Amygdala (tissue), 56 donors: ENCODE measurements at regions not wholly inside any gene's neighbourhood (a gene's known extent, or its start where the extent isn't known, plus 50 kb on each side); places are given as distances from the start of the nearest gene placed in this dataset.

ENCODE experiments used
- DNase-seq, 56 donors: peaks; one replicate each; lab custom pipeline; 2025; lab: John Stamatoyannopoulos, UW

DNA sequence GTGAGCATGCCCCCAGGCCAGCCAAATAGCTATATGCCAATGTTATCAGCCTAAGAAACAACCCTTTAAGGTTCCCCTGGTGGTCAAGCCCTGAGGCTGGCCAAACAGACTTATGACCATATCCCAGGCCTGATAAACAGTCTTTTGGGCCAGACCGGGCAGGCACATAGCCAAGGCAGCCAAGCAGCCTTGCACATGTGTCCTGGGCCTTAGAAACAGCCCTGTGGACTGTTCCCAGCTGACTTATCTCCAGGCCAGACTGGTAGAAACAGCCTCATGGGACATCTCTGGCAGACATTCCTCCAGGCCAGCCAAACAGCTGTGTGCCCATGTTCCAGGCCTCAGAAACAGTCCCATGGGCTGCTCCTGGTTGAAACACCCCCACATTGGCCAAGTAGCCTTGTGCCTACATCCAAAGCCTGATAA is 295.0 kb upstream of the MGAT4C start:
- DNase-seq = no peak

DNA sequence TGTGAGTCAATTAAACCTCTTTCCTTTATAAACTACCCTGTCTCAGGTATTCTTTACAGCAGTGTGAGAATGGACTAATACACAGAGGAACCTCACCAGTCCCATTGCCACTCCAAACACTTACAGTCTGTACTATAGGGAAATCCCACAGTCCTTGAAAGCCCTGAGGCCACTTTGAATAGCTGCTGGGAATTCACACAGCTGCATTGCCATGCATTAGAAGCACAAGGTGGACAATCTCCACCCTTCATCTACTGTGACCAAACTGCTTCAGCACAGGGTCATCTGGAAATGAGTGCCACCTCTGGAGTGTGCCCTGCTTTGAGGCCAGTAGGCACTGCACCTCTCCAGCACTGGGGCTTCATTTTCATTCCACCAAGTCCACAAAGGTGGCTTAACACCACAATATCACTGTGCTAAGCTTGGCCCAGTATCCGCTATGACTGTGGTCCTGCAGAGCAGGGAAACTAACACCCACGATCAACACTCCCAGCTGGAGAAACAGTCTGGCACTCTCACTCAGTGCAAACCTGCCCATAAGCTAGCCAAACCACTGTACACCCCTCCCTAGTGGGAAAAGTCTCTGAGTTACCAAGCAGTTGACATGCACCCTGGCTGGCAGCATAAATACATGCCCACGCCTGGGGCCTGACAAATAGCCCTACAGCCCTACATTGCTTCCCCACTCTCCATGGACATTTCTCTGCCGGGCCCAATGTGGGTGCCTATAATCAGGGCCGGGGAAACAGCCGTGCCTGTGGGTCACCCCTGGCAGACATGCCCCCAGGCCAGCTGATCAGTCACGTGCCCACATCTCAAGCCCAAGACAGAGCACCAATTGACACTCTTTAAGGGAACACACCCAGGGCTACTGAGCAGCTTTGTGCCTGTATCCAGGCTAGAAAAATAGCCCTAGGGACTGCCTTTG is 294.3 kb upstream of the MGAT4C start:
- DNase-seq = no peak

DNA sequence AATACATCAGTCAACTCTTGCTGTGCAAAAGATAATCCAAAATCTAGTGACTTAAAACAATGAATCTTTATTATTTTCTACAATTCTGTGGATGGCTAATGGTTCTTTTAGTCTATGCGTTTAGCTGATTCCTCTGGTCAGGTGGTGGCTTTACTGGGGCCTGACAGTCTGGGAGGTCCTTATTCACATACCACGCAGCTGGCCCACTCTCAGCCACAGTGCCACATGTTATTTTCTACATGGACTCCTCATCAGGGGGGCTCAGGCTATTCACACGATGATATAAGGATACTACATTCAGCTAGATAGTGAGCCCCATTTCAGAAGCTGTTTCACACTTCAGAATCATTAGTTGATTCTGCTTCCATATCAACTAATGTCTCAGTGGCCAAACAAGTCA is 287.5 kb upstream of the MGAT4C start:
- DNase-seq = no peak

DNA sequence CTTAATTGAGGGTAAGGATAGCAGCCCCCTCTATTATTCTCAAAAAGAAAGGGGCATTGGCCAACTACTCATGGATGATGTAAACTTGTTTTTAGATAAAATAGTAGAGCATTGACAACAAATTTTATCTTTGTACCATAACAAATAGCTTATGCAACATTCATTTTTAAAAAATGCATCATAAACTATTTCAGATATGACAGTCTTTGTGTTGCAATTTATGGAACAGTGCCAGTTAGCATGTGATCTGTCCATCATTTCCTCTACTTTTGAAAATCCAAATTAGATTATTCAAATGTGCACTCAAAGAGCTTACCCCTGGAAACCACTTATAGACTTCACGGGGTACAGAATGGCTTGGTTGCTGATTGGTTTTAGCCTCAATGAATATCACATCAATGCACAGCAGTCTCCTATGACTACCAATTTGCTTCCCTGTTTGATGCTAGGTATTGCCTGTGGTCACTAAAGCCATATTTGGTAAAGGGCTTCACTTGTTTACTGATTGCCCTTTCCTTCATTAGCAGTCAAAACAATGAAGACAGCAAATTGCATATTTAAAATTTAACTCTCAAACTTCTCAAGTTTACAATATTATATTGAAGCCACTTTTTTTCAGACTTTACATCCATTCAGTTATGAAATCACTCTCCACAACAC is 274.9 kb upstream of the MGAT4C start:
- DNase-seq = no peak

DNA sequence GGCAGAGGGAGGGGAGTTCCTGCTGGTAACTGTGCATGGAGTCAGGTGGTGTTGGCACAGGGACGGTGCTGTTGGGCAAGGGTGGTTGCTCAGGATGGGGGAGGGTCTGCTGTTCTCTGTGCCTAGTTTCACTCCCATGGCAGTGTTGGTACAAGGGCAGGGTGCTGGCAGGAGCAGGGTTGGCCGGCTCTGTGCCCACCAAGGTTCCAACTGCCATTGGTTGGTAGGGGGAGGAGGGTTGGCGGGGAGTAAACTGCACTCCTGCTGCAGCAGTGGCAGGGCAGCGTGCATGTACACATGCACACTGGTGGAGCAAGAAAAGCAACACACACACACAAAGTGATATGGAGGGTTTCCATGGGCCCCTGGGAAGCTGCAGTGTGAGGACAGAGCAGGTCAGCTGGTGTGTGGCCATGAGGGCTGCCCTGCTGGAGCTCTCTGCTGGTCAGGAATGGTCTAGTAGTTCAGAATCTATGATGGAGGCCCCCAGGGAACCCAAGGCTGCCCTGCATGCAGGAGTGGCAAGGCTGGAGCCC is 269.9 kb upstream of the MGAT4C start:
- DNase-seq = no peak

DNA sequence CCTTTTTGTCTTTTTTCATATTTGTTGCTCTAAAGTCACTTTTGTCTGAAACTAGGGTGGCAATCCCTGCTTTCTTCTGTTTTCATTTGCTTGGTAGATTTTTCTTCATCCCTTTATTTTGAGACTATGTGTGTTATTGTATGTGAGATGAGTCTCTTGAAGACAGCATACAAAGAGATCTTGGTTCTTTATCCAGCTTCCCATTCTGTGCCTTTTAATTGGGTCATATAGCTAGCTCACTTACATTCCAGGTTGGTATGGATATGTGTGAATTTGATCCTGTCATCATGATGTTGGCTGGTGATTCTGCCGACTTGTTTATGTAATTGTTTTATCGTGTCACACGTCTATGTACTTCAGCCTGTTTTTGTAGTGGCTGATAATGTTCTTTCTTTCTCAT is 267.7 kb upstream of the MGAT4C start:
- no peak for DNase-seq

DNA sequence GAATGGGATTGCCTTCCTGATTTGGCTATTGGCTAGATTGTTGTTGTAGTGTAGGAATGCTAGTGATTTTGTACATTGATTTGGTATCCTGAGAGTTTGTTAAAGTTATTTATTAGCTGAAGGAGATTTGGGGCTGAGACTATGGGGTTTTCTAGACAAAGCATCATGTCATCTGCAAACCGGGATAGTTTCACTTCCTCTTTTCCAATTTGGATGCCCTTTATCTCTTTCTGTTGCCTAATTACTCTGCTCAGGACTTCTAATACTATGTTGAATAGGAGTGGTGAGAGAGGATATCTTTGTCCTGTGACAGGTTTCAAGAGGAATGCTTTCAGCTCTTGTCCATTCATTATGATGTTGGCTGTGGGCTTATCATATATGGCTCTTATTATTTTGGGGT is 265.7 kb upstream of the MGAT4C start:
- DNase-seq = no peak

DNA sequence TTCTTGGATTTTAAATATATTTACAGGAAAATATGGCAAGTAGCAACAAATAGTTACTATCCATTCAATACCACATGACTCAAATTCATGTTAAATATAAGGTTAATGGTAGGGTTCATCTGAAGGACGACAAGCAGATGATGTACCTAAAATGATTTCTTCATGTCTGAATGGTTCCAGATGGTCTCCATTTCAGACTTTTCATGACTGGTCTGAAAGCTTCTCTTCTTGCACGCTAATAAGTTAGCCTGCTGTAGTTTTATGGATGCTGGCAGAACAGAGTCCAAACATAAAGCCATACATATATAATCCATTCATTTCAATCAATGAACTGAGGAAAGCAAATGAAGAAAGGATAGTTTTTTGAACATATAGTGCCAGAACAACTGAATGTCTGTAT is 257.0 kb upstream of the MGAT4C start:
- no peak for DNase-seq

DNA sequence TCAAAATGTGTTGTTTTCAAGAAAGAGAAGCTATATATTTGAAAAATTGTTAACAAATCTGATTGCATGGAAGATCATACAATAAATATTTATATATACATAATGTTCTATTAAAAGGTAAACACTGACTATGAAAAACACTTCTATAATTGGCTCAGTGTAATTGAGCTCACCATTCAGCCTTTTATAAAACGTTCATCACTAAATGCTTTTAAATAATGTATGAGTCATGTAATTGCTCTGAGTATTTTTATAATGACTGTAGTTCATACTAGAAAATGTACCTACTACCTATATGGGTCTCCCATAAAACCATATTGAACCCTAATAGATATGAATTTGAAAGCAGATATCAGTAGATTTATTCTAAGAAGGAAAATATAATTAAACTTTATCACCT is 240.4 kb upstream of the MGAT4C start:
- DNase-seq = no peak

DNA sequence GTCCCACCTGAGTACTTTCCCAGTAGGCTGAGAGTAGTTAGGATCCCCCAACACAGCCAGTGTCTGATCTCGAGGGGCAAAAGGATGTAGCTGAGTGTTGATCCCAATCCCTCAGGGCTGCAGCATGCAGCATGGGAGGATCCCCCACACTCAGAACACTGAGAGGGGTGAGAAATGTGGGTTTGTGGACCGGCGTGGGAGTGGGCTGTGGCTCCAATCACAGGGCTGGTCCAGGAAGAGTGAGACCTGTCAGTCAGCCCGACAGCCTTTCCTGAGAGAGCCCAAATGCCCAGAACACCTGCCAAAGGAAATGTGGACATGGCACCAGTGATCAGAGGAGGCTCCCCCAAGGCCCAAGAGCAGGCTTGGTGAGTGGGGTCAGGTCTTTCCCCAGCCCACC is 228.3 kb upstream of the MGAT4C start:
- DNase-seq = no peak

DNA sequence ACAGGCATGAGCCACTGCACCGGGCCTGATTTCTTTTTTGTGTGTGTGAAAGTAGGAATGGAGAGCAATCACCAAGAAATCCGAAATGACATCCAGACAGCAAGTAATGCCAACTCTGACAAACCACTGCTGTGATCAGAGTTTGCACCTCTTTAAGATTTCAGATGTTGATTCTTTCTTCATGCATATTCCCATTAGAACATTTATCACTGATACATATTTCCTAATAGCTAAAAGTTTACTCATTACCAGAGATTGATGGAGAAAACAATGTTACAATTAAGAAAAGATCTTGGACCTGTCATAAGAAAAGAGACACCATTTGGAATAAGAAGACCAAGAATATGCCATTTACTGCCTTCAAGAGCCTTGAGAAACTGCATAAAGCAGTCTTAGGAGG is 217.0 kb upstream of the MGAT4C start:
- DNase-seq = no peak

DNA sequence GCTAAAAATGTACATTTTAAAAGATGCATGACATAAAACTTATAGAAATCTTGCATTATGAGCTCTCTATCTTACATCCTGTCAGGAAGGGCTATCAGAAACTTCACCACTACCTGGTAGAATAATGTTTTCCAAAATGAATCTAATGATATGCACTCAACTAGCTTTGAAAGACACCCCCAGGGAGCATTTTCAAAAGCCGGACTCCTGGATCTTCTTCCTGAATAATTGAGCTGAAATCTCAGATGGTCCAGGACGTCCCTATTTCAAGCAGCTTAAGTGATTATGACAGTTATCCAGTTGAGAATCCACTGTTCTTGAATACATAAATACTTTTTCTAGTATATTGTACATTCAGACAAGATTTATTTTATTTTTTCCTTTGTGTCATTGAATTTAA is 200.6 kb upstream of the MGAT4C start:
- DNase-seq = no peak

DNA sequence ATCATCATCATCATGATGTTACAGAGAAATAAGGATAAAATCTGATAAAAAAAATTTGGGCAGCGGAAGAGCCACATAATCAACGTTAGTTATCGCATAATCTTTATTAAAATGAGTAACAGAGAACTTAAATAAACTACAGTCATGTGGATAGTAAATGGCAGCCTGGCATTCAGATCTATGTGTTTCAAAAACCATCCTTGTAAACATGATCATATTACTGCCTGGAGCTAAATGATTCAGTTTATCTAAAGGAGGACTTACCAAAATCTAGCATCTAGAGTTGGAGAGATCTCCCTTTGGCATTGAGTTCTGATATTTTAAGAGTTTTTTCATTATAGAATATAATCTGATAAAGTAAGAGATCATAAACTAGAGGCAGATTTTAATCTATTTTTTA is 200.1 kb upstream of the MGAT4C start:
- DNase-seq = no peak

DNA sequence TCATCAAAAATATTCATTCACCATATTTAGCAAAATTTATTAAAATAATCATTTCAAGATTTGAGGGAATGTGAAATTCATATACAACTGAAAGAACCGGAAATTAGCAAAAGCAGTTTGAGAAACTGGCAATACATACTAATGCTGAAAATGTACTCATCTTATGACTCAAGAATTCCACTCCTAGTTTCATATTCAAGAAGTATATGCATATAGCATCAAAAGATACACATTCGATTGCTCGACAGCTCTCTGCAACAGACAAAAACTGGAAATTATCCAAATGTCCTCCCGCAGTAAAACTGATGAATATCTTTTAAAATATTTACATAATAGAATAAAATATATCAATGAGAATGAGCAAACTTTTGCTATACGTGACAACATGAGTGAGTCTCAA is 189.2 kb upstream of the MGAT4C start:
- DNase-seq = no peak

DNA sequence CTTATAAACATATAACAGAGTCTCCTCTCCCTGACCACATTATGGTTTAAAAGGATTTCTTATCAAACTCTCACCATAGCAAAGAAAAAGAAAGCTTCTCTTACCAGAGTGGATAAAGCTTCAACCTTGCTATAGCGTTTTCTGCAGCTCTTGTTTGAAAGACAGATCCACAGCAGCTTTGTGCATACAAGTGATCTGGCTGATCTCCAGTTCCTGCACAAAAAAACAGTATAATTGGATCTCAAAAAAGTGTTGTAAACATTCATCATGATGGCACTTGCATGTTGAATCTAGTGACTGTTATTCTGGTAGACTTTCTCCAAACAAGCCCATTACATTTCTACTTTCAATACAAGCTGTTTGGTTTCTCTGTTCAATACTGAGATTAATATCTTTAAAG is 178.9 kb upstream of the MGAT4C start:
- no peak for DNase-seq

DNA sequence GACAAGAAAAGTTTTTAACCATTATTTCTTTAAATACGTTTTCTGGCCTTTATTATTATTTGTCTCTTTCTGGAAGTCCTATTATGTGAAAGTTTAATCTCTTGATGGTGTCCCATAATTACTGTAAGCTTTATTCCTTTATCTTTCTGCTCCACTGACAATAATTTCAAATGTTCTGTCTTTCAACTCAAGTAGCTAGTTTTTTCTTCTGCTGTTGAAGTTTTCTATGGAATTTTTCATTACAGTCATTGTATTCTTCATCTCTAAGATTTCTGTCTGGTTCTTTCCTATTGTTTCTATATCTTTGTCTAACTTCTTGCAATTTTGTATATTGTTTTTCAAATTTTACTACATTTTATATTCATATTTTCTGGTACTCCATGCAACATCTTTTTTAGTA is 173.6 kb upstream of the MGAT4C start:
- no peak for DNase-seq

DNA sequence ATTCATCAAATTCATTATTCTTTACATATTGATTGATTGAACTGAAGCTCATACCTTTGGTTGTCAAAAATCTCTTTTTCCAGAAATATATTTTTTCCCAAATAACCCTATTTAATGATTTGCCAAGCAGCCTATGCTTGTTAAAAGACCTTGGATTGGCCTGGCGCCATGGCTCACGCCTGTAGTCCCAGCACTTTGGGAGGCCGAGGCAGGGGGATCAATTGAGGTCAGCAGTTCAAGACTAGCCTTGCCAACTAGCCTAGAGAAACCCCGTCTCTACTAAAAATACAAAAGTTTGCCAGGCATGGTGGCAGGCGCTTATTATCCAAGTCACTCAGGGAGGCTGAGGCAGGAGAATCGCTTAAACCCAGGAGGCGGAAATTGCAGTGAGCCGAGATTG is 165.1 kb upstream of the MGAT4C start:
- DNase-seq = no peak

DNA sequence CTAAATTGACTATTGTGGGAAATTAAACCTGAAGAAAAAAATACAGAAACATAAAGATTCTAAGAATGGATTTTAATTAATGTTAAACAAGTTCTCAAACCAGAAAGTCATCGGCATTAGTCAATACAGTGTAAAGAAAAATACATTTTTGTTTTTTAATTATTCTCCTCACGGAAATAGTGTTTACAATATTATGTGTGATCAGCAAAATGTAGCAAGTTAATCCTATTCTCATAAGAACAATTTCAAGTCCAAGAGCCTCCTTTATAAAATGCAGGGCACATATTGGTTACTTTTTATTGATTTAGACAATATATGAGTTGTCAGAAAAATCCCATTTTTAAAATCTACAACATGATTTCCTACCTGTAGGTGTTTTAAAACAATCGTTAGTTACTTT is 158.0 kb upstream of the MGAT4C start:
- no peak for DNase-seq

DNA sequence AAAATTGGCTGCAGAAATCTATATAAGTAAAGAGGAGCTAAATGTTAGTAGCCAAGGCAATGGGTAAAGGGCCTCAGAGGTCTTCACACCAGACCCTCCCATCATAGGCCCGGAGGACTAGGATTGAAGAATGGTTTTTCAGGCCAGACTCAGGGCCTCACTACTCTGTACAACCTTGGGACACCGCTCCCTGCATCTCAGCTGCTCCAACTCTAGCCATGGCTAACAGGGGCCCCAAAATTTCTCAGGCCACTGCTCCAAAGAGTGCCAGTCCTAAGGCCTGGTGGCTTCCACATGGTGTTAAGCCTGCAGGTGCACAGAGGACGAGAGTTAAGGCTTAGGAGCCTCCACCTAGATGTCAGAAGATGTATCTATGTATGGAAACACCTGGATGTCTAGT is 155.5 kb upstream of the MGAT4C start:
- no peak for DNase-seq

DNA sequence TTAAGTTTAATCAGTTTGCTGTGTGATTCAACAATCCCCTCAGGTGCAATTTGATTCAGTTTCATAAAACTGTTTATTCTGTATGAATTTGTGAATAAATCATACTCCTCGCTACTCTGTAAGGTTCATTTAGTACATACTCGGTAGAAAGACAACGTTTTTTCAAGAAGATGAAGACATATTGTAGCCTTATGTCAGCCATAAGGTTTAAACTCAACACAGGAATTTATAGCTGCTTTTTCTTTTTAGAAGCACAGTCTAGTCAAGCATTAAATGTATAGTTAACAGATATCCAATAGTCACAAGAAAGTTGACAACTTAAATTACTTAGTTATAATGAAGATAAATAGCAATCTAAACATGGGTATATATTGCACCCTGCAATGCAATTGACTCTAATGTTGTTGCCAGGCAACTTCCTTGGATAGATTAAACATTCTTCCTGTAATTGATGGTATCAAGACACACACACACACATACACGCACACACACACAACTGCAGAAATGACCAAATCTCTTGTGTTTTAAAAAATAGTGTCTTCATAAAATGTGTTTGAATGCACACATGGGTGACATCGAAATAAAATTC is 151.5 kb upstream of the MGAT4C start:
- DNase-seq = no peak

DNA sequence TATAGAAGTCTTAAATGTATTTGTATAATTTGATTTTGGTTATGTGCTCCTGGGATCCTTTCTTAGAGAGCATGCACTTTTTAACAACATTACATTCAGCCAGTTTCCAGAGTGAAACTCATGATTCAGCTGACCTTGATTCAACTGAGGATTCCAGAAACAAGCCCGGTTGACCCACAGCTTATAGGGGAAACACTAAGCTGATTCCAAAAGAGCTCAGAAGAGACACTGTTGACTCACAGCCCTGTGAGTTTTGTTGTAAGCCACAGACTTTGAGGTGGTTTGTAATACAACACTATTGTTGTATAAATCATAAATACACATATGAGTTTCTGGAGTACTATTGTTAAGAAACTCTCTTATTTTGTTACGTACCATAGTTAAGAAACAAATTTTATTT is 133.8 kb upstream of the MGAT4C start:
- no peak for DNase-seq
